ENCODE measurements at regions not wholly inside any gene's neighbourhood (a gene's known extent, or its start where the extent isn't known, plus 50 kb on each side); places are given as distances from the start of the nearest gene placed in this dataset.

DNA sequence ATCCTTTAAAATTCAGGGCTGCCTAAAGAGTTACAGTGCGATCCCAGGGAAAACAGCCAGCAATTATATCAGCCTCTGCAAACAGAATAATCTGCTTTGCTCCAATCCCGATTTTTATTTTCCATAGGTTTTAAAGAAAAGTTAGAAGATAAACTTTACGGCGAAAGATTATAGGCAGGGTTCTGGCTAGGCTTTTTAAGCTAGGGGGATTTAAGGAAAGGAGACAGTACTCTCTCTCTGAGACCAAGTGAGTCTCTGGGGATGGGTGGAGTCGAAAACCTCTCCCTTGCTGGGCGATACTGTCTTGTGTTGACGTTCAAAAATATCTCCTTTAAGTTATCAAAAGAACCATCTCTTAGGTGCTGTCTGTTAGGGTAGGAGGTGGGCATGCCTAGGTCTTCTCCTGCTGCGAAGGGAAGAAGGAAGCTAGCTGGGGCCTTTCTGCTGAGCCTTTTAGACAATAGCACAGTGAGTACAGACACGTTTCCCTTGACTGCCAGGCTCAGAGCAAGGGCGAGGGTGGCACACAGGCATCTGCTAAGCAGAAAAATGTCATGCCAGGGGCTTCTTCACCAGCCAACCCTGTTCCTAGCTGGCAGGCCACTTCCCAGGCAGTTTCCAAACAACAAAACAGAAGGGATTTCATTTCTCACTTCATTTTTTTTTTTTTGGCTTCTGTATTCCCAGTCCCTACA lies 167.9 kb upstream of the MAF start:
- Histone ChIP-seq H2AFZ (ENCODE audit: insufficient read depth, low read length, poor library complexity) (no peak overlapping the region), H3K4me3 (ENCODE audit: low read depth, low read length) (no peak overlapping the region), H3K14ac (ENCODE audit: low read length) (no peak overlapping the region), H3K23ac (ENCODE audit: low read length) (no peak overlapping the region), H2BK5ac (ENCODE audit: low read depth, low read length, poor library complexity) (no peak overlapping the region), H3K79me1 (ENCODE audit: low read length) (peaks cover 7% of the 10 kb centered on the region), H3K9me3 (ENCODE audit: insufficient read depth, low read depth, low read length) (no peaks in the 10 kb centered on the region), H3K4me1 (ENCODE audit: control insufficient read depth in 1 of 2, insufficient read depth in 2 of 2, low read length in 2 of 2) (peaks cover 0 to 3% of the 10 kb centered on the region in 2 experiments), H2BK12ac (ENCODE audit: low read length) (no peak overlapping the region), H3K4ac (ENCODE audit: low read depth, low read length) (no peak overlapping the region), H2BK120ac (ENCODE audit: insufficient read depth, low read length, poor library complexity) (no peak overlapping the region), H2AK5ac (ENCODE audit: low read length) (no peak overlapping the region), H4K91ac (ENCODE audit: low read depth, low read length) (no peak overlapping the region), H3K27ac (ENCODE audit: low read depth, low read length) (no peak overlapping the region), H4K12ac (ENCODE audit: low read depth, low read length) (no peak overlapping the region), H3K36me3 (ENCODE audit: control insufficient read depth in 1 of 2, insufficient read depth in 2 of 2, low read length in 2 of 2) (no peaks in the 10 kb centered on the region), H3K4me2 (ENCODE audit: low read length) (no peak overlapping the region), H3K79me2 (ENCODE audit: control insufficient read depth, insufficient read depth, low read length, poor library complexity) (peaks cover 6% of the 10 kb centered on the region), H3K27me3 (ENCODE audit: insufficient read depth, low read length) (no peaks in the 10 kb centered on the region), H3K18ac (ENCODE audit: low read length) (no peak overlapping the region), H4K8ac (ENCODE audit: low read depth, low read length) (no peak overlapping the region), H3K9ac (ENCODE audit: low read length) (no peak overlapping the region)
- WGBS (ENCODE audit: extremely low coverage, insufficient coverage, insufficient read length): no CpG with 5 or more reads among the region's 10 CpGs
- no peak for DNase-seq

- Histone ChIP-seq H3K9ac (ENCODE audit: low read length) (no peak overlapping the region), H2BK12ac (ENCODE audit: low read length) (no peak overlapping the region), H3K79me1 (ENCODE audit: low read length) (peaks cover 7% of the 10 kb centered on the region), H2AK5ac (ENCODE audit: low read length) (no peak overlapping the region), H3K4me1 (ENCODE audit: control insufficient read depth in 1 of 2, insufficient read depth in 2 of 2, low read length in 2 of 2) (peaks cover 0 to 3% of the 10 kb centered on the region in 2 experiments), H3K23ac (ENCODE audit: low read length) (no peak overlapping the region), H2BK5ac (ENCODE audit: low read depth, low read length, poor library complexity) (no peak overlapping the region), H4K12ac (ENCODE audit: low read depth, low read length) (no peak overlapping the region), H2AFZ (ENCODE audit: insufficient read depth, low read length, poor library complexity) (no peak overlapping the region), H4K91ac (ENCODE audit: low read depth, low read length) (no peak overlapping the region), H3K4me2 (ENCODE audit: low read length) (no peak overlapping the region), H3K4me3 (ENCODE audit: low read depth, low read length) (no peak overlapping the region), H3K4ac (ENCODE audit: low read depth, low read length) (no peak overlapping the region), H3K27me3 (ENCODE audit: insufficient read depth, low read length) (no peaks in the 10 kb centered on the region), H3K9me3 (ENCODE audit: insufficient read depth, low read depth, low read length) (no peaks in the 10 kb centered on the region), H3K79me2 (ENCODE audit: control insufficient read depth, insufficient read depth, low read length, poor library complexity) (peaks cover 6% of the 10 kb centered on the region), H3K14ac (ENCODE audit: low read length) (no peak overlapping the region), H3K27ac (ENCODE audit: low read depth, low read length) (no peak overlapping the region), H3K36me3 (ENCODE audit: control insufficient read depth in 1 of 2, insufficient read depth in 2 of 2, low read length in 2 of 2) (no peaks in the 10 kb centered on the region), H4K8ac (ENCODE audit: low read depth, low read length) (no peak overlapping the region), H2BK120ac (ENCODE audit: insufficient read depth, low read length, poor library complexity) (no peak overlapping the region), H3K18ac (ENCODE audit: low read length) (no peak overlapping the region)
- DNase-seq: no peak
- WGBS (ENCODE audit: extremely low coverage, insufficient coverage, insufficient read length): no CpG with 5 or more reads among the region's 7 CpGs
These were observed 167.1 kb upstream of the MAF start for GRCh38 chr16:79767421-79768275.

DNA sequence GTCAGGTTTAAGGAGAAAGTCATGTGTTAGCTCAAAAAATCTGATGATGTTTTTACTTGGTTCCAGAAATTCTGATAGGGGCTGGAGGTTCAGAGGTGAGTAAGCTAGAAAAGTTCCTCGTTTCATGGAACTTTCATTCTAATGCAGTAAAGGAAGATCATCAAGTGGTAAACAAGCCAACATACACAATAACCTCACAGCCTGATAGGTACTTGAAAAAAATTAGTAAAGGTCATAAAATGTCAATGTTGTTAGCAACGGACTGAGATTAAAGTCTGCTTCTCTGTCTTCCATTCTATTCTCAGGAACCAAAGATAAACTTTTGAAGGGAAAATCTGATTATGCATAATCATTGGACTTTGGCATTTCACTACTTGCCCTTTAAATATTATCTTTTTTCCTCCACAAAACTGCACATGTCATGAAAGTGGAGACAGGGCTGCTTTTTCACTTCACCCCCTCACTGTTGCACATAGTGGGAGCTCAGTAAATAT lies 165.4 kb upstream of the MAF start:
- peaks cover 7% of the 10 kb centered on the region for H3K79me1 ChIP-seq (ENCODE audit: low read length)
- no peaks in the 10 kb centered on the region for H3K27me3 ChIP-seq (ENCODE audit: insufficient read depth, low read length)
- H4K8ac ChIP-seq (ENCODE audit: low read depth, low read length): no peak overlapping the region
- no peak overlapping the region for H4K91ac ChIP-seq (ENCODE audit: low read depth, low read length)
- no peak overlapping the region for H3K27ac ChIP-seq (ENCODE audit: low read depth, low read length)
- peaks cover 0 to 3% of the 10 kb centered on the region in 2 experiments for H3K4me1 ChIP-seq (ENCODE audit: control insufficient read depth in 1 of 2, insufficient read depth in 2 of 2, low read length in 2 of 2)
- H3K14ac ChIP-seq (ENCODE audit: low read length): no peak overlapping the region
- H3K18ac ChIP-seq (ENCODE audit: low read length): no peak overlapping the region
- no peak overlapping the region for H2AK5ac ChIP-seq (ENCODE audit: low read length)
- no peak overlapping the region for H3K4me3 ChIP-seq (ENCODE audit: low read depth, low read length)
- DNase-seq: no peak
- H2AFZ ChIP-seq (ENCODE audit: insufficient read depth, low read length, poor library complexity): no peak overlapping the region
- no peak overlapping the region for H4K12ac ChIP-seq (ENCODE audit: low read depth, low read length)
- H3K9ac ChIP-seq (ENCODE audit: low read length): no peak overlapping the region
- WGBS (ENCODE audit: extremely low coverage, insufficient coverage, insufficient read length): no CpG with 5 or more reads among the region's 2 CpGs
- no peak overlapping the region for H3K4me2 ChIP-seq (ENCODE audit: low read length)
- H3K36me3 ChIP-seq (ENCODE audit: control insufficient read depth in 1 of 2, insufficient read depth in 2 of 2, low read length in 2 of 2): no peaks in the 10 kb centered on the region
- H2BK120ac ChIP-seq (ENCODE audit: insufficient read depth, low read length, poor library complexity): no peak overlapping the region
- H2BK12ac ChIP-seq (ENCODE audit: low read length): no peak overlapping the region
- no peaks in the 10 kb centered on the region for H3K9me3 ChIP-seq (ENCODE audit: insufficient read depth, low read depth, low read length)
- peaks cover 6% of the 10 kb centered on the region for H3K79me2 ChIP-seq (ENCODE audit: control insufficient read depth, insufficient read depth, low read length, poor library complexity)
- no peak overlapping the region for H3K4ac ChIP-seq (ENCODE audit: low read depth, low read length)
- no peak overlapping the region for H2BK5ac ChIP-seq (ENCODE audit: low read depth, low read length, poor library complexity)
- no peak overlapping the region for H3K23ac ChIP-seq (ENCODE audit: low read length)

GRCh38 chr16:79765431-79765830 lies 164.9 kb upstream of the MAF start:
- no peak overlapping the region for H2BK5ac ChIP-seq (ENCODE audit: low read depth, low read length, poor library complexity)
- no peaks in the 10 kb centered on the region for H3K27me3 ChIP-seq (ENCODE audit: insufficient read depth, low read length)
- no CpG with 5 or more reads among the region's 1 CpG for WGBS (ENCODE audit: extremely low coverage, insufficient coverage, insufficient read length)
- H4K12ac ChIP-seq (ENCODE audit: low read depth, low read length): no peak overlapping the region
- H3K9ac ChIP-seq (ENCODE audit: low read length): no peak overlapping the region
- peaks cover 0 to 3% of the 10 kb centered on the region in 2 experiments for H3K4me1 ChIP-seq (ENCODE audit: control insufficient read depth in 1 of 2, insufficient read depth in 2 of 2, low read length in 2 of 2)
- H3K36me3 ChIP-seq (ENCODE audit: control insufficient read depth in 1 of 2, insufficient read depth in 2 of 2, low read length in 2 of 2): no peaks in the 10 kb centered on the region
- H3K79me1 ChIP-seq (ENCODE audit: low read length): peaks cover 5% of the 10 kb centered on the region
- H3K79me2 ChIP-seq (ENCODE audit: control insufficient read depth, insufficient read depth, low read length, poor library complexity): peaks cover 4% of the 10 kb centered on the region
- no peak overlapping the region for H2BK120ac ChIP-seq (ENCODE audit: insufficient read depth, low read length, poor library complexity)
- no peak overlapping the region for H3K27ac ChIP-seq (ENCODE audit: low read depth, low read length)
- H4K91ac ChIP-seq (ENCODE audit: low read depth, low read length): no peak overlapping the region
- no peak overlapping the region for H3K4me3 ChIP-seq (ENCODE audit: low read depth, low read length)
- no peak for DNase-seq
- no peaks in the 10 kb centered on the region for H3K9me3 ChIP-seq (ENCODE audit: insufficient read depth, low read depth, low read length)
- H3K18ac ChIP-seq (ENCODE audit: low read length): no peak overlapping the region
- no peak overlapping the region for H3K4me2 ChIP-seq (ENCODE audit: low read length)
- no peak overlapping the region for H2BK12ac ChIP-seq (ENCODE audit: low read length)
- H3K14ac ChIP-seq (ENCODE audit: low read length): no peak overlapping the region
- no peak overlapping the region for H2AK5ac ChIP-seq (ENCODE audit: low read length)
- H2AFZ ChIP-seq (ENCODE audit: insufficient read depth, low read length, poor library complexity): no peak overlapping the region
- H4K8ac ChIP-seq (ENCODE audit: low read depth, low read length): no peak overlapping the region
- no peak overlapping the region for H3K23ac ChIP-seq (ENCODE audit: low read length)
- H3K4ac ChIP-seq (ENCODE audit: low read depth, low read length): no peak overlapping the region

Data from trophoblast cell (in vitro differentiated cells and primary cell).